WTC11 (cell line): ENCODE measurements at regions not wholly inside any gene's neighbourhood (a gene's known extent, or its start where the extent isn't known, plus 50 kb on each side); places are given as distances from the start of the nearest gene placed in this dataset.

Experiments
- ATAC-seq: fragments of 200-7000 bp; cut with Tn5 transposase; 2 replicates; pipeline ENCODE4 v1.10.0; 2021; ENCODE audit warnings: mild to moderate bottlenecking, moderate library complexity
- CTCF ChIA-PET: fragments of 300-600 bp; sonication (Branson Sonifier 250); formaldehyde crosslinking; loops from one replicate; lab custom pipeline; 2021; ENCODE audit warnings: antibody characterized with exemption; lab: Charles Lee
- POLR2A ChIA-PET: fragments of 350-600 bp; sonication (Branson Sonifier 250); formaldehyde crosslinking; loops from one replicate; lab custom pipeline; 2021; ENCODE audit warnings: antibody characterized with exemption; lab: Charles Lee
- DNase-seq: peaks from one replicate; pipeline ENCODE4 v3.0.0; 2021; ENCODE audit warnings: low spot score
- H3K27ac Mint-ChIP-seq: 2 replicates; pipeline ENCODE4 v1.8.0; 2021; ENCODE audit warnings: mixed read lengths
- H3K27me3 Mint-ChIP-seq: 2 replicates; pipeline ENCODE4 v1.8.0; 2021; ENCODE audit warnings: low read depth, mild to moderate bottlenecking, moderate library complexity, mixed read lengths
- H3K36me3 Mint-ChIP-seq: 2 replicates; pipeline ENCODE4 v1.8.0; 2021; ENCODE audit warnings: mixed read lengths
- H3K4me1 Mint-ChIP-seq: 2 replicates; pipeline ENCODE4 v1.8.0; 2022; ENCODE audit warnings: mixed read lengths
- H3K4me3 Mint-ChIP-seq: 2 replicates; pipeline ENCODE4 v1.8.0; 2021; ENCODE audit warnings: mild to moderate bottlenecking, moderate library complexity, mixed read lengths
- H3K9me3 Mint-ChIP-seq: 2 replicates; pipeline ENCODE4 v1.8.0; 2021; ENCODE audit warnings: mixed read lengths
- CREB1 ChIP-seq: sonication (generic); formaldehyde crosslinking; IDR thresholded peaks from 2 replicates; pipeline ENCODE4 v1.8.0; 2023; ENCODE audit warnings: mild to moderate bottlenecking, missing genetic modification reagents
- ELF4 ChIP-seq: sonication (generic); formaldehyde crosslinking; IDR thresholded peaks from 2 replicates; pipeline ENCODE4 v1.8.1; 2022; ENCODE audit warnings: low read depth, mild to moderate bottlenecking, moderate library complexity, missing genetic modification reagents
- ESRRA ChIP-seq: sonication (generic); formaldehyde crosslinking; IDR thresholded peaks from 2 replicates; pipeline ENCODE4 v1.8.1; 2022; ENCODE audit warnings: mild to moderate bottlenecking, missing genetic modification reagents, borderline replicate concordance
- FOXK1 ChIP-seq: sonication (generic); formaldehyde crosslinking; IDR thresholded peaks from 2 replicates; pipeline ENCODE4 v1.8.0; 2022; ENCODE audit warnings: mild to moderate bottlenecking, moderate library complexity, missing genetic modification reagents
- GABPB1 ChIP-seq: sonication (generic); formaldehyde crosslinking; IDR thresholded peaks from 2 replicates; pipeline ENCODE4 v1.8.1; 2023; ENCODE audit warnings: mild to moderate bottlenecking, missing genetic modification reagents
- GTF2I ChIP-seq: fragments of 250-450 bp; sonication (Bioruptor Pico); conservative IDR thresholded peaks from 2 replicates; pipeline ENCODE4 v1.4.0; 2021; ENCODE audit warnings: mild to moderate bottlenecking
- IRF2 ChIP-seq: sonication (generic); formaldehyde crosslinking; IDR thresholded peaks from 2 replicates; pipeline ENCODE4 v1.8.0; 2022; ENCODE audit warnings: low read depth, missing genetic modification reagents, borderline replicate concordance
- JAZF1 ChIP-seq: fragments of 250-450 bp; sonication (Bioruptor Pico); IDR thresholded peaks from 2 replicates; pipeline ENCODE4 v1.9.0; 2021; ENCODE audit warnings: moderate library complexity, mild to moderate bottlenecking, inconsistent platforms
- JUN ChIP-seq: sonication (generic); formaldehyde crosslinking; IDR thresholded peaks from 2 replicates; pipeline ENCODE4 v1.8.0; 2023; ENCODE audit warnings: mild to moderate bottlenecking, missing genetic modification reagents
- MAX ChIP-seq: sonication (generic); formaldehyde crosslinking; IDR thresholded peaks from 2 replicates; pipeline ENCODE4 v1.8.0; 2022; ENCODE audit warnings: mild to moderate bottlenecking, missing genetic modification reagents
- NFYB ChIP-seq: sonication (generic); formaldehyde crosslinking; conservative IDR thresholded peaks from 2 replicates; pipeline ENCODE4 v1.8.0; 2022; ENCODE audit warnings: low read depth, missing genetic modification reagents
- OVOL2 ChIP-seq: fragments of 250-450 bp; sonication (Bioruptor Pico); IDR thresholded peaks from 2 replicates; pipeline ENCODE4 v1.9.0; 2021; ENCODE audit warnings: mild to moderate bottlenecking, borderline replicate concordance
- ZMAT4 ChIP-seq: fragments of 250-450 bp; sonication (Bioruptor Pico); IDR thresholded peaks from 2 replicates; pipeline ENCODE4 v1.9.0; 2021; ENCODE audit warnings: mild to moderate bottlenecking
- ZNF281 ChIP-seq: sonication (generic); formaldehyde crosslinking; IDR thresholded peaks from 2 replicates; pipeline ENCODE4 v1.8.0; 2023; ENCODE audit warnings: mild to moderate bottlenecking, missing genetic modification reagents
- ZNF317 ChIP-seq: sonication (generic); formaldehyde crosslinking; IDR thresholded peaks from 2 replicates; pipeline ENCODE4 v1.8.1; 2023; ENCODE audit warnings: low read depth, mild to moderate bottlenecking, moderate library complexity, missing genetic modification reagents, borderline replicate concordance
- ZNF396 ChIP-seq: fragments of 250-450 bp; sonication (Bioruptor Pico); IDR thresholded peaks from 2 replicates; pipeline ENCODE4 v1.8.0; 2021; ENCODE audit warnings: mild to moderate bottlenecking, moderate library complexity, borderline replicate concordance
- TF ChIP-seq, protein P1 (sequence below): sonication (generic); formaldehyde crosslinking; IDR thresholded peaks from 2 replicates; pipeline ENCODE4 v1.8.1; 2023; ENCODE audit warnings: mild to moderate bottlenecking, missing genetic modification reagents
- TF ChIP-seq, protein P2 (sequence below): sonication (generic); formaldehyde crosslinking; IDR thresholded peaks from 2 replicates; pipeline ENCODE4 v1.8.0; 2022; ENCODE audit warnings: mild to moderate bottlenecking, missing genetic modification reagents
- TF ChIP-seq, protein P3 (sequence below): sonication (generic); formaldehyde crosslinking; IDR thresholded peaks from 2 replicates; pipeline ENCODE4 v1.8.1; 2023; ENCODE audit warnings: mild to moderate bottlenecking, missing genetic modification reagents, moderate library complexity

DNA sequence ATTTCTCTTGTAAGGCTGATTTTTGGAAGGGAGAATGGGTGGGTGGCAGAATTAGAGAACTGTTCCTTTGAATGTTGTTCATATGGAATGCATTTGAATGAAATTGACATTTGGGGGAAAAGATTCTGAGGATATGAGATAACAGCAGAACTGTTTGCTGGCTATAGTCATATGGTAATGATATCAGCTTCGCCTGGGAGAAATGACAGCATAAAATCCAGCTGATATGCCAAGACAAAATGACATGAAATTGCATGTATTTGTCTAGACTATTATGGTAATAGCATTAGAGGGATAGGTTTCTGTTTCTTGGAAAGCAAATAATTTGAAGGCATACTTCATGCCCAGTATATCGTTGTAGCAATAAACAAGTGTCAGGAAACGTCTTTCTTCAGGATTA lies 150.8 kb upstream of the SPATS2L start (continued):
- no peak for TF ChIP-seq ZNF317 (CRISPR knock-in tag)
- TF ChIP-seq CREB1 (CRISPR knock-in tag) = no peak
- no peak for TF ChIP-seq GABPB1 (CRISPR knock-in tag)

- Mint-ChIP-seq H3K27ac (no peak overlapping the region), H3K4me1 (peaks cover 27% of the 10 kb centered on the region), H3K27me3 (no peaks in the 10 kb centered on the region; the same call in 1 of the 2 replicates), H3K36me3 (peaks cover 28% of the 10 kb centered on the region), H3K4me3 (no peak overlapping the region), H3K9me3 (peaks cover 30% of the 10 kb centered on the region)
- DNase-seq = no peak
- ChIA-PET CTCF (no interaction called here), POLR2A (no interaction called here)
- TF ChIP-seq GTF2I (CRISPR knock-in tag) (no peak), NFYB (CRISPR knock-in tag) (no peak), ESRRA (CRISPR knock-in tag) (no peak), JUN (CRISPR knock-in tag) (no peak), OVOL2 (no peak), ZNF317 (CRISPR knock-in tag) (no peak), MAX (CRISPR knock-in tag) (no peak), JAZF1 (no peak), ZMAT4 (CRISPR knock-in tag) (no peak), ZNF396 (CRISPR knock-in tag) (no peak), IRF2 (CRISPR knock-in tag) (no peak), ELF4 (no peak), FOXK1 (CRISPR knock-in tag) (no peak), ZNF281 (CRISPR knock-in tag) (no peak)
- TF ChIP-seq, protein P1, sequence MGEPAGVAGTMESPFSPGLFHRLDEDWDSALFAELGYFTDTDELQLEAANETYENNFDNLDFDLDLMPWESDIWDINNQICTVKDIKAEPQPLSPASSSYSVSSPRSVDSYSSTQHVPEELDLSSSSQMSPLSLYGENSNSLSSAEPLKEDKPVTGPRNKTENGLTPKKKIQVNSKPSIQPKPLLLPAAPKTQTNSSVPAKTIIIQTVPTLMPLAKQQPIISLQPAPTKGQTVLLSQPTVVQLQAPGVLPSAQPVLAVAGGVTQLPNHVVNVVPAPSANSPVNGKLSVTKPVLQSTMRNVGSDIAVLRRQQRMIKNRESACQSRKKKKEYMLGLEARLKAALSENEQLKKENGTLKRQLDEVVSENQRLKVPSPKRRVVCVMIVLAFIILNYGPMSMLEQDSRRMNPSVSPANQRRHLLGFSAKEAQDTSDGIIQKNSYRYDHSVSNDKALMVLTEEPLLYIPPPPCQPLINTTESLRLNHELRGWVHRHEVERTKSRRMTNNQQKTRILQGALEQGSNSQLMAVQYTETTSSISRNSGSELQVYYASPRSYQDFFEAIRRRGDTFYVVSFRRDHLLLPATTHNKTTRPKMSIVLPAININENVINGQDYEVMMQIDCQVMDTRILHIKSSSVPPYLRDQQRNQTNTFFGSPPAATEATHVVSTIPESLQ (CRISPR knock-in tag) = no peak
- TF ChIP-seq, protein P2, sequence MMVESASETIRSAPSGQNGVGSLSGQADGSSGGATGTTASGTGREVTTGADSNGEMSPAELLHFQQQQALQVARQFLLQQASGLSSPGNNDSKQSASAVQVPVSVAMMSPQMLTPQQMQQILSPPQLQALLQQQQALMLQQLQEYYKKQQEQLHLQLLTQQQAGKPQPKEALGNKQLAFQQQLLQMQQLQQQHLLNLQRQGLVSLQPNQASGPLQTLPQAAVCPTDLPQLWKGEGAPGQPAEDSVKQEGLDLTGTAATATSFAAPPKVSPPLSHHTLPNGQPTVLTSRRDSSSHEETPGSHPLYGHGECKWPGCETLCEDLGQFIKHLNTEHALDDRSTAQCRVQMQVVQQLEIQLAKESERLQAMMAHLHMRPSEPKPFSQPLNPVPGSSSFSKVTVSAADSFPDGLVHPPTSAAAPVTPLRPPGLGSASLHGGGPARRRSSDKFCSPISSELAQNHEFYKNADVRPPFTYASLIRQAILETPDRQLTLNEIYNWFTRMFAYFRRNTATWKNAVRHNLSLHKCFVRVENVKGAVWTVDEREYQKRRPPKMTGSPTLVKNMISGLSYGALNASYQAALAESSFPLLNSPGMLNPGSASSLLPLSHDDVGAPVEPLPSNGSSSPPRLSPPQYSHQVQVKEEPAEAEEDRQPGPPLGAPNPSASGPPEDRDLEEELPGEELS (CRISPR knock-in tag) = no peak
- TF ChIP-seq, protein P3, sequence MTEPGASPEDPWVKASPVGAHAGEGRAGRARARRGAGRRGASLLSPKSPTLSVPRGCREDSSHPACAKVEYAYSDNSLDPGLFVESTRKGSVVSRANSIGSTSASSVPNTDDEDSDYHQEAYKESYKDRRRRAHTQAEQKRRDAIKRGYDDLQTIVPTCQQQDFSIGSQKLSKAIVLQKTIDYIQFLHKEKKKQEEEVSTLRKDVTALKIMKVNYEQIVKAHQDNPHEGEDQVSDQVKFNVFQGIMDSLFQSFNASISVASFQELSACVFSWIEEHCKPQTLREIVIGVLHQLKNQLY (CRISPR knock-in tag) = no peak
- ATAC-seq = no peak
Measured at GRCh38 chr2:200156166-200156835, 150.2 kb upstream of the SPATS2L start.
